ENCODE measurements at regions not wholly inside any gene's neighbourhood (a gene's known extent, or its start where the extent isn't known, plus 50 kb on each side); places are given as distances from the start of the nearest gene placed in this dataset.

- no peak for DNase-seq (ENCODE audit: extremely low spot score)
- WGBS = 57% methylated on average over 18 of the region's 18 CpGs
- Histone ChIP-seq H3K27me3 (no peaks in the 10 kb centered on the region), H3K9me3 (no peaks in the 10 kb centered on the region), H3K4me3 (no peak overlapping the region), H3K4me1 (peaks cover 47 to 54% (median 51%) of the 10 kb centered on the region in 4 donors), H3K36me3 (no peaks in the 10 kb centered on the region), H3K27ac (replicated peaks in 1 of 4) (no peak overlapping the region)
- TF ChIP-seq EP300 (IDR thresholded peaks at IDR 0.05) = no peak
- no peak for TF ChIP-seq CTCF (IDR thresholded peaks at IDR 0.05)
- no peak for TF ChIP-seq POLR2A (IDR thresholded peaks at IDR 0.05; ENCODE audit: low read depth)
- no peak for TF ChIP-seq POLR2AphosphoS5 (IDR thresholded peaks at IDR 0.05)
- intact Hi-C loops (cut with DNase I) = no loop called here
Observed at GRCh38 chr6:163707387-163708355, 293.2 kb downstream of the QKI start.

GRCh38 chr6:163706500-163707087, 292.1 kb downstream of the QKI start:
- H3K9me3 ChIP-seq = no peaks in the 10 kb centered on the region
- 92% methylated on average over 6 of the region's 6 CpGs for WGBS
- intact Hi-C loops (cut with DNase I) = no loop called here
- no peak for DNase-seq (ENCODE audit: extremely low spot score)
- no peaks in the 10 kb centered on the region for H3K27me3 ChIP-seq
- no peak overlapping the region for H3K4me3 ChIP-seq
- H3K4me1 ChIP-seq = peaks cover 36 to 43% (median 41%) of the 10 kb centered on the region in 4 donors
- TF ChIP-seq POLR2AphosphoS5 (IDR thresholded peaks at IDR 0.05) (no peak), CTCF (IDR thresholded peaks at IDR 0.05) (no peak), EP300 (IDR thresholded peaks at IDR 0.05) (no peak), POLR2A (IDR thresholded peaks at IDR 0.05; ENCODE audit: low read depth) (no peak)
- H3K27ac ChIP-seq (replicated peaks in 1 of 4) = no peak overlapping the region
- no peaks in the 10 kb centered on the region for H3K36me3 ChIP-seq

- Histone ChIP-seq H3K36me3 (no peaks in the 10 kb centered on the region), H3K4me1 (peaks cover 29 to 37% (median 35%) of the 10 kb centered on the region in 4 donors), H3K27ac (replicated peaks in 1 of 4) (no peak overlapping the region), H3K4me3 (no peak overlapping the region), H3K27me3 (no peaks in the 10 kb centered on the region), H3K9me3 (no peaks in the 10 kb centered on the region)
- intact Hi-C loops (cut with DNase I) = no loop called here
- no peak for TF ChIP-seq EP300 (IDR thresholded peaks at IDR 0.05)
- TF ChIP-seq CTCF (IDR thresholded peaks at IDR 0.05) = no peak
- no peak for DNase-seq (ENCODE audit: extremely low spot score)
- 80% methylated on average over 9 of the region's 9 CpGs for WGBS
Observed at GRCh38 chr6:163705923-163706322, 291.4 kb downstream of the QKI start.

- intact Hi-C loops (cut with DNase I) = no loop called here
- TF ChIP-seq EP300 (IDR thresholded peaks at IDR 0.05) = no peak
- no peak for TF ChIP-seq POLR2AphosphoS5 (IDR thresholded peaks at IDR 0.05)
- TF ChIP-seq POLR2A (IDR thresholded peaks at IDR 0.05; ENCODE audit: low read depth) = no peak
- no peak for TF ChIP-seq CTCF (IDR thresholded peaks at IDR 0.05)
- 97% methylated on average over 3 of the region's 3 CpGs for WGBS
- peaks cover 4 to 7% (median 6%) of the 10 kb centered on the region in 4 donors for H3K4me1 ChIP-seq
- no peaks in the 10 kb centered on the region for H3K36me3 ChIP-seq
- H3K9me3 ChIP-seq = no peaks in the 10 kb centered on the region
- DNase-seq (ENCODE audit: extremely low spot score) = no peak
- H3K27ac ChIP-seq (replicated peaks in 1 of 4) = no peak overlapping the region
- H3K4me3 ChIP-seq = no peak overlapping the region
- no peaks in the 10 kb centered on the region for H3K27me3 ChIP-seq
Observed at GRCh38 chr6:163702736-163703135, 288.2 kb downstream of the QKI start.

Data from esophagus muscularis mucosa (tissue), 4 donors.